ENCODE measurements at regions not wholly inside any gene's neighbourhood (a gene's known extent, or its start where the extent isn't known, plus 50 kb on each side); places are given as distances from the start of the nearest gene placed in this dataset.

GRCh38 chr1:213429642-213430041 lies 378.6 kb downstream of the RPS6KC1 start:
- Histone ChIP-seq H3K27me3 (ENCODE audit: insufficient read depth, low read length) (no peaks in the 10 kb centered on the region), H3F3A (ENCODE audit: insufficient read depth, low read length) (no peaks in the 10 kb centered on the region), H2AFZ (ENCODE audit: low read length) (no peak overlapping the region), H3K9ac (ENCODE audit: low read length) (no peak overlapping the region), H3K27ac (ENCODE audit: low read depth, low read length, poor library complexity, severe bottlenecking) (no peak overlapping the region), H3K4me2 (ENCODE audit: low read length) (no peak overlapping the region), H3K4me3 (ENCODE audit: low read depth, low read length, poor library complexity, severe bottlenecking) (no peak overlapping the region), H4K20me1 (ENCODE audit: insufficient read depth, low read length) (no peaks in the 10 kb centered on the region), H3K9me2 (ENCODE audit: low read depth, low read length) (no peaks in the 10 kb centered on the region), H3K9me3 (ENCODE audit: low read length) (no peaks in the 10 kb centered on the region), H3K4me1 (ENCODE audit: insufficient read depth, low read length, severe bottlenecking) (no peaks in the 10 kb centered on the region), H3K36me3 (ENCODE audit: insufficient read depth, low read length) (no peaks in the 10 kb centered on the region), H3K79me2 (ENCODE audit: insufficient read depth, low read length) (no peaks in the 10 kb centered on the region)
- no peak for TF ChIP-seq EZH2 (IDR thresholded peaks at IDR 0.05; ENCODE audit: borderline replicate concordance, low read length)

- Histone ChIP-seq H3K79me2 (ENCODE audit: insufficient read depth, low read length) (no peaks in the 10 kb centered on the region), H3F3A (ENCODE audit: insufficient read depth, low read length) (no peaks in the 10 kb centered on the region), H3K27ac (ENCODE audit: low read depth, low read length, poor library complexity, severe bottlenecking) (no peak overlapping the region), H3K9ac (ENCODE audit: low read length) (no peak overlapping the region), H3K36me3 (ENCODE audit: insufficient read depth, low read length) (no peaks in the 10 kb centered on the region), H3K27me3 (ENCODE audit: insufficient read depth, low read length) (no peaks in the 10 kb centered on the region), H3K9me3 (ENCODE audit: low read length) (no peaks in the 10 kb centered on the region), H3K4me3 (ENCODE audit: low read depth, low read length, poor library complexity, severe bottlenecking) (no peak overlapping the region), H2AFZ (ENCODE audit: low read length) (no peak overlapping the region), H3K4me1 (ENCODE audit: insufficient read depth, low read length, severe bottlenecking) (no peaks in the 10 kb centered on the region), H4K20me1 (ENCODE audit: insufficient read depth, low read length) (no peaks in the 10 kb centered on the region), H3K4me2 (ENCODE audit: low read length) (no peak overlapping the region), H3K9me2 (ENCODE audit: low read depth, low read length) (no peaks in the 10 kb centered on the region)
- TF ChIP-seq CTCF (IDR thresholded peaks at IDR 0.05; ENCODE audit: low read length) (no peak), EZH2 (IDR thresholded peaks at IDR 0.05; ENCODE audit: borderline replicate concordance, low read length) (no peak)
Observed at GRCh38 chr1:213435715-213436114, 384.7 kb downstream of the RPS6KC1 start.

- no peaks in the 10 kb centered on the region for H3K79me2 ChIP-seq (ENCODE audit: insufficient read depth, low read length)
- H2AFZ ChIP-seq (ENCODE audit: low read length): no peak overlapping the region
- no peaks in the 10 kb centered on the region for H3K4me1 ChIP-seq (ENCODE audit: insufficient read depth, low read length, severe bottlenecking)
- H3K36me3 ChIP-seq (ENCODE audit: insufficient read depth, low read length): no peaks in the 10 kb centered on the region
- H3K4me2 ChIP-seq (ENCODE audit: low read length): no peak overlapping the region
- no peaks in the 10 kb centered on the region for H4K20me1 ChIP-seq (ENCODE audit: insufficient read depth, low read length)
- H3K27me3 ChIP-seq (ENCODE audit: insufficient read depth, low read length): no peaks in the 10 kb centered on the region
- no peak overlapping the region for H3K27ac ChIP-seq (ENCODE audit: low read depth, low read length, poor library complexity, severe bottlenecking)
- TF ChIP-seq EZH2 (IDR thresholded peaks at IDR 0.05; ENCODE audit: borderline replicate concordance, low read length): no peak
- no peak for TF ChIP-seq CTCF (IDR thresholded peaks at IDR 0.05; ENCODE audit: low read length)
- no peaks in the 10 kb centered on the region for H3F3A ChIP-seq (ENCODE audit: insufficient read depth, low read length)
- H3K9me3 ChIP-seq (ENCODE audit: low read length): no peaks in the 10 kb centered on the region
- H3K4me3 ChIP-seq (ENCODE audit: low read depth, low read length, poor library complexity, severe bottlenecking): no peak overlapping the region
- H3K9ac ChIP-seq (ENCODE audit: low read length): no peak overlapping the region
- H3K9me2 ChIP-seq (ENCODE audit: low read depth, low read length): no peaks in the 10 kb centered on the region
Observed at GRCh38 chr1:213438339-213438738, 387.3 kb downstream of the RPS6KC1 start.

GRCh38 chr1:213439703-213440102 lies 388.7 kb downstream of the RPS6KC1 start:
- Histone ChIP-seq H3K9me2 (ENCODE audit: low read depth, low read length) (no peaks in the 10 kb centered on the region), H2AFZ (ENCODE audit: low read length) (no peak overlapping the region), H3K9ac (ENCODE audit: low read length) (no peak overlapping the region), H4K20me1 (ENCODE audit: insufficient read depth, low read length) (no peaks in the 10 kb centered on the region), H3K27ac (ENCODE audit: low read depth, low read length, poor library complexity, severe bottlenecking) (no peak overlapping the region), H3F3A (ENCODE audit: insufficient read depth, low read length) (no peaks in the 10 kb centered on the region), H3K9me3 (ENCODE audit: low read length) (no peaks in the 10 kb centered on the region), H3K4me1 (ENCODE audit: insufficient read depth, low read length, severe bottlenecking) (no peaks in the 10 kb centered on the region), H3K79me2 (ENCODE audit: insufficient read depth, low read length) (no peaks in the 10 kb centered on the region), H3K36me3 (ENCODE audit: insufficient read depth, low read length) (no peaks in the 10 kb centered on the region), H3K4me3 (ENCODE audit: low read depth, low read length, poor library complexity, severe bottlenecking) (no peak overlapping the region), H3K4me2 (ENCODE audit: low read length) (no peak overlapping the region), H3K27me3 (ENCODE audit: insufficient read depth, low read length) (no peaks in the 10 kb centered on the region)
- TF ChIP-seq CTCF (IDR thresholded peaks at IDR 0.05; ENCODE audit: low read length) (no peak), EZH2 (IDR thresholded peaks at IDR 0.05; ENCODE audit: borderline replicate concordance, low read length) (no peak)

Measured in OCI-LY1 (cell line).